Loucy (cell line): ENCODE measurements at regions not wholly inside any gene's neighbourhood (a gene's known extent, or its start where the extent isn't known, plus 50 kb on each side); places are given as distances from the start of the nearest gene placed in this dataset.

Source experiments
- H2AFZ ChIP-seq: fragments of 200-600 bp; sonication (generic); 2 replicates; pipeline ENCODE4 v1.6.0; 2016; ENCODE audit warnings: antibody characterized with exemption, mild to moderate bottlenecking, low read length, moderate library complexity
- H3F3A ChIP-seq: fragments of 200-600 bp; 2 replicates; pipeline ENCODE4 v1.6.0; 2016; ENCODE audit warnings: antibody characterized with exemption, low read depth, mild to moderate bottlenecking
- H3K27me3 ChIP-seq: fragments of 200-600 bp; sonication (generic); 2 replicates; pipeline ENCODE4 v1.6.1; 2014; ENCODE audit warnings: low read length, mild to moderate bottlenecking; ENCODE audit not compliant: insufficient read depth, poor library complexity, severe bottlenecking
- H3K36me3 ChIP-seq: fragments of 200-600 bp; sonication (generic); 2 replicates; pipeline ENCODE4 v1.6.1; 2016; ENCODE audit warnings: low read length; ENCODE audit not compliant: insufficient read depth
- H3K4me1 ChIP-seq: fragments of 200-600 bp; sonication (generic); 2 replicates; pipeline ENCODE4 v1.5.1; 2014; ENCODE audit warnings: low read length, mild to moderate bottlenecking; ENCODE audit not compliant: insufficient read depth, poor library complexity, severe bottlenecking
- H3K4me2 ChIP-seq: fragments of 200-600 bp; sonication (generic); 2 replicates; pipeline ENCODE4 v1.6.0; 2014; ENCODE audit warnings: antibody characterized with exemption, low read length, low read depth, mild to moderate bottlenecking; ENCODE audit not compliant: poor library complexity, severe bottlenecking
- H3K4me3 ChIP-seq: fragments of 200-600 bp; sonication (generic); 2 replicates; pipeline ENCODE4 v1.5.1; 2014; ENCODE audit warnings: low read length, mild to moderate bottlenecking, mixed read lengths; ENCODE audit not compliant: poor library complexity, severe bottlenecking
- H3K79me2 ChIP-seq: fragments of 200-600 bp; sonication (generic); 2 replicates; pipeline ENCODE4 v1.6.1; 2014; ENCODE audit warnings: low read length; ENCODE audit not compliant: insufficient read depth
- H3K9ac ChIP-seq: fragments of 200-600 bp; sonication (generic); 2 replicates; pipeline ENCODE4 v1.6.0; 2014; ENCODE audit warnings: mild to moderate bottlenecking, low read depth, low read length, moderate library complexity; ENCODE audit not compliant: poor library complexity, severe bottlenecking
- H3K9me2 ChIP-seq: fragments of 200-600 bp; sonication (generic); replicated peaks from 2 replicates; pipeline ENCODE4 v1.6.1; 2016; ENCODE audit warnings: low read depth, low read length, mixed read lengths
- H3K9me3 ChIP-seq: fragments of 200-600 bp; sonication (generic); 2 replicates; pipeline ENCODE4 v1.6.1; 2014; ENCODE audit warnings: mild to moderate bottlenecking, antibody characterized with exemption, low read length, low read depth; ENCODE audit not compliant: insufficient read depth
- H4K20me1 ChIP-seq: fragments of 200-600 bp; sonication (generic); 2 replicates; pipeline ENCODE4 v1.6.0; 2014; ENCODE audit warnings: antibody characterized with exemption, low read length, mild to moderate bottlenecking; ENCODE audit not compliant: insufficient read depth, poor library complexity, severe bottlenecking
- EZH2phosphoT487 ChIP-seq: fragments of 200-600 bp; IDR thresholded peaks from 2 replicates; pipeline ENCODE4 v1.6.1; 2018; ENCODE audit warnings: antibody characterized with exemption, mild to moderate bottlenecking, moderate library complexity, borderline replicate concordance
- TF ChIP-seq, protein P1 (sequence below): fragments of 200-600 bp; sonication (generic); conservative IDR thresholded peaks from 2 replicates; pipeline ENCODE4 v1.5.1; 2014; ENCODE audit warnings: mild to moderate bottlenecking, antibody characterized with exemption, low read length

DNA sequence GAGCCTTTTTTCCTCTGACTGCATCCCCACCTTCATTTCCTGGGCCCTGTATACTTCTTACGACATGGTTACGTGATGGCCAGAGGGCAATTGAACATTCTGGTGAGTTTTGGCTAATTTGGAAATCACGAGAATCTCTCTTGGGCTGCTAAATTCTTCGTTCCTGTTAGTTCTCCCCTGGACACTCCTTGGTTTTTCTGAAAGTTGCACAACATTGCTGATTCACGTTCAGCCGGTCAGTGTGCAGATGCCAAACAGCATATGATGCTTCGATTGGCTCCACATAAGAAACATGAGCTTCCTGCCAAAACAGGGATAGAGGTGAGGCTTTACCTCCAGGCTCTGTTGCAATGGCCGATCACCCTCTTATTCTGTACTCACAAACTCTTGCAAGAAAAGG, 119.4 kb upstream of the LY86 start:
- no peak overlapping the region for H3K9ac ChIP-seq
- no peak overlapping the region for H2AFZ ChIP-seq
- H3K79me2 ChIP-seq: no peaks in the 10 kb centered on the region
- no peaks in the 10 kb centered on the region for H3K27me3 ChIP-seq
- H3K9me2 ChIP-seq: no peaks in the 10 kb centered on the region
- no peaks in the 10 kb centered on the region for H4K20me1 ChIP-seq
- TF ChIP-seq, protein P1, sequence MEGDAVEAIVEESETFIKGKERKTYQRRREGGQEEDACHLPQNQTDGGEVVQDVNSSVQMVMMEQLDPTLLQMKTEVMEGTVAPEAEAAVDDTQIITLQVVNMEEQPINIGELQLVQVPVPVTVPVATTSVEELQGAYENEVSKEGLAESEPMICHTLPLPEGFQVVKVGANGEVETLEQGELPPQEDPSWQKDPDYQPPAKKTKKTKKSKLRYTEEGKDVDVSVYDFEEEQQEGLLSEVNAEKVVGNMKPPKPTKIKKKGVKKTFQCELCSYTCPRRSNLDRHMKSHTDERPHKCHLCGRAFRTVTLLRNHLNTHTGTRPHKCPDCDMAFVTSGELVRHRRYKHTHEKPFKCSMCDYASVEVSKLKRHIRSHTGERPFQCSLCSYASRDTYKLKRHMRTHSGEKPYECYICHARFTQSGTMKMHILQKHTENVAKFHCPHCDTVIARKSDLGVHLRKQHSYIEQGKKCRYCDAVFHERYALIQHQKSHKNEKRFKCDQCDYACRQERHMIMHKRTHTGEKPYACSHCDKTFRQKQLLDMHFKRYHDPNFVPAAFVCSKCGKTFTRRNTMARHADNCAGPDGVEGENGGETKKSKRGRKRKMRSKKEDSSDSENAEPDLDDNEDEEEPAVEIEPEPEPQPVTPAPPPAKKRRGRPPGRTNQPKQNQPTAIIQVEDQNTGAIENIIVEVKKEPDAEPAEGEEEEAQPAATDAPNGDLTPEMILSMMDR: no peak
- TF ChIP-seq EZH2phosphoT487: no peak
- H3K9me3 ChIP-seq: no peaks in the 10 kb centered on the region
- no peaks in the 10 kb centered on the region for H3F3A ChIP-seq
- no peaks in the 10 kb centered on the region for H3K36me3 ChIP-seq
- H3K4me1 ChIP-seq: no peaks in the 10 kb centered on the region
- H3K4me3 ChIP-seq: no peak overlapping the region
- H3K4me2 ChIP-seq: no peak overlapping the region

GRCh38 chr6:6470123-6470522, 118.4 kb upstream of the LY86 start:
- H3K79me2 ChIP-seq: no peaks in the 10 kb centered on the region
- H3K9me2 ChIP-seq: no peaks in the 10 kb centered on the region
- TF ChIP-seq, protein P1: no peak
- TF ChIP-seq EZH2phosphoT487: no peak
- H3K27me3 ChIP-seq: no peaks in the 10 kb centered on the region
- no peak overlapping the region for H3K9ac ChIP-seq
- no peaks in the 10 kb centered on the region for H3K9me3 ChIP-seq
- no peak overlapping the region for H3K4me3 ChIP-seq
- H4K20me1 ChIP-seq: no peaks in the 10 kb centered on the region
- H3K4me1 ChIP-seq: no peaks in the 10 kb centered on the region
- no peak overlapping the region for H2AFZ ChIP-seq
- H3K36me3 ChIP-seq: no peaks in the 10 kb centered on the region
- no peak overlapping the region for H3K4me2 ChIP-seq
- H3F3A ChIP-seq: no peaks in the 10 kb centered on the region

DNA sequence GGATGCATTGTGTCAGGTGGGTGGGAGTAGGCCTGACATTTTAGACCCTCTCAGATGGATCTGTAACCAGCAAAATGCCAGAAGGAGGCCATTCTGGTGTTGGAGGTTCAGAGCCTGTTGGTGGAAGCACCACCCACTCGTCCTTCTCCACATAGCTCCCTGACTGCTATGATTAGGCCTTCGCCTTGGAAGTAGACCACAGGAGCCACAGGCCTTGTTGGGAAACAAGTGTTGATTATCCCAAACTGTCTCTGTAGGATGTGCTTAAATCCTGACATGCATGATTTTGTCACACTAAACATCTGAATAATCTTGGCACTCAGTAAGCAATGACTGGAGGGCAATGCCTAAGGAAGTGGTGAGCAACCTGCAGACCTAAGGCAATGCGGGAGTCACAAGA, 117.2 kb upstream of the LY86 start:
- no peaks in the 10 kb centered on the region for H4K20me1 ChIP-seq
- no peaks in the 10 kb centered on the region for H3K79me2 ChIP-seq
- H3K4me3 ChIP-seq: no peak overlapping the region
- H2AFZ ChIP-seq: no peak overlapping the region
- no peaks in the 10 kb centered on the region for H3F3A ChIP-seq
- H3K9ac ChIP-seq: no peak overlapping the region
- no peak overlapping the region for H3K4me2 ChIP-seq
- no peaks in the 10 kb centered on the region for H3K36me3 ChIP-seq
- no peaks in the 10 kb centered on the region for H3K4me1 ChIP-seq
- no peak for TF ChIP-seq EZH2phosphoT487
- TF ChIP-seq, protein P1: no peak
- no peaks in the 10 kb centered on the region for H3K27me3 ChIP-seq
- no peaks in the 10 kb centered on the region for H3K9me2 ChIP-seq
- no peaks in the 10 kb centered on the region for H3K9me3 ChIP-seq
